ENCODE measurements at regions not wholly inside any gene's neighbourhood (a gene's known extent, or its start where the extent isn't known, plus 50 kb on each side); places are given as distances from the start of the nearest gene placed in this dataset.
"Not testable (repeated sequence)": the region's sequence is repeated elsewhere in the genome, so short reads cannot be mapped to it uniquely, and the experiment has no call there.

DNA sequence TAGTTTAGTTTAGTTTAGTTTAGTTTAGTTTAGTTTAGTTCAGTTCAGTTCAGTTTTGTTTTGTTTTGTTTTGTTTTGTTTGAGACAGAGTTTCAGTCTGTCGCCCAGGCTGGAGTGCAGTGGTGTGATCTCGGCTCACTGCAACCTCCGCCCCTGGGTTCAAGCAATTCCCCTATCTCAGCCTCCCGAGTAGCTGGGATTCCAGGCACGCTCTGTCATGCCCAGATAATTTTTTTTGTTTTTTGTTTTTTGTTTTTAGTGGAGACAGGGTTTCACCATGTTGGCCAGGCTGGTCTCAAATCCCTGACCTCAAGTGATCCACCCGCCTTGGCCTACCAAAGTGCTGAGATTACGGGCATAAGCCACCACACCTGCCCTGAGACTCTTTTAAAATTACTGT is 120.0 kb downstream of the LHX2 start:
- TF ChIP-seq POLR2A (IDR thresholded peaks at IDR 0.05; ENCODE audit: low read depth, low read length); CTCF (IDR thresholded peaks at IDR 0.05; ENCODE audit: extremely low read depth in 1 of 2, insufficient read depth in 1 of 2, low read depth in 1 of 2, low read length in 2 of 2); EZH2 (IDR thresholded peaks at IDR 0.05; ENCODE audit: borderline replicate concordance, low read depth, low read length, severe bottlenecking); FOS (IDR thresholded peaks at IDR 0.05; ENCODE audit: borderline replicate concordance, insufficient read depth, low read length); POLR2AphosphoS5 (IDR thresholded peaks at IDR 0.05; ENCODE audit: insufficient read depth, low read depth, low read length); MYC (IDR thresholded peaks at IDR 0.05; ENCODE audit: low read depth, low read length): not testable (repeated sequence)
- TF ChIP-seq, protein P1, sequence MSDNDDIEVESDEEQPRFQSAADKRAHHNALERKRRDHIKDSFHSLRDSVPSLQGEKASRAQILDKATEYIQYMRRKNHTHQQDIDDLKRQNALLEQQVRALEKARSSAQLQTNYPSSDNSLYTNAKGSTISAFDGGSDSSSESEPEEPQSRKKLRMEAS (IDR thresholded peaks at IDR 0.05; ENCODE audit: insufficient read depth, insufficient read length): not testable (repeated sequence)
